ENCODE measurements at regions not wholly inside any gene's neighbourhood (a gene's known extent, or its start where the extent isn't known, plus 50 kb on each side); places are given as distances from the start of the nearest gene placed in this dataset.
"Not testable (repeated sequence)": the region's sequence is repeated elsewhere in the genome, so short reads cannot be mapped to it uniquely, and the experiment has no call there.

DNA sequence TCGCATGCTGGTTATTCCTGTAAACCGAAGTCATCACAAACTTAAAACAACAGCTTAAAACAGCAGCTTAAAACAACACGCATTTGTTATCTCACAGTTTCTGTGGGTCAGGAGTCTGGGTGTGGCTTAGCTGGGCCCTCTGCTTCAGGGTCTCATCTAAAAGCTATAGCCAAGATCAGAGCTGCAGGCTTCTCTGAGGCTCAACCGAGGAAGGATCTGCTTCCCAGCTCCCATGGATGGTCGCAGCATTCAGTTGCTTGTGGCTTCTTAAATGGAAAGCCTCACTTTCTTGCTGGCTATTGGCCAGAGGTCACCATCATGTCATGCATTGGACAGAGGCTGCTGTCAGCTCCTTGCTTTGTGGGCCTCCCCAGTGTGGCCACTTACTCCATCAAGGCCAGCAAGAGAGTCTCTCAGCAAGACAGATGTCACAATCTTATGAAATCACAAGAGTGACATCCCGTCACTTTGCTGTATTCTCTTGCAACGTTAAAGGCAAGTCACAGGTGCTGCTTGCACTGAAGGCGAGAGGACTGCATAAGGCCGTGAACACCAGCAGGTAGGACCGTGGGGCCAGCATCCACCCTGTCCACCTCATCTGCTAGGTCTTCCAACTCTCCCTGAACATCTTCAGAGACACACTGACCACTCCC, 117.9 kb upstream of the TNRC6C start:
- no peak for DNase-seq

DNA sequence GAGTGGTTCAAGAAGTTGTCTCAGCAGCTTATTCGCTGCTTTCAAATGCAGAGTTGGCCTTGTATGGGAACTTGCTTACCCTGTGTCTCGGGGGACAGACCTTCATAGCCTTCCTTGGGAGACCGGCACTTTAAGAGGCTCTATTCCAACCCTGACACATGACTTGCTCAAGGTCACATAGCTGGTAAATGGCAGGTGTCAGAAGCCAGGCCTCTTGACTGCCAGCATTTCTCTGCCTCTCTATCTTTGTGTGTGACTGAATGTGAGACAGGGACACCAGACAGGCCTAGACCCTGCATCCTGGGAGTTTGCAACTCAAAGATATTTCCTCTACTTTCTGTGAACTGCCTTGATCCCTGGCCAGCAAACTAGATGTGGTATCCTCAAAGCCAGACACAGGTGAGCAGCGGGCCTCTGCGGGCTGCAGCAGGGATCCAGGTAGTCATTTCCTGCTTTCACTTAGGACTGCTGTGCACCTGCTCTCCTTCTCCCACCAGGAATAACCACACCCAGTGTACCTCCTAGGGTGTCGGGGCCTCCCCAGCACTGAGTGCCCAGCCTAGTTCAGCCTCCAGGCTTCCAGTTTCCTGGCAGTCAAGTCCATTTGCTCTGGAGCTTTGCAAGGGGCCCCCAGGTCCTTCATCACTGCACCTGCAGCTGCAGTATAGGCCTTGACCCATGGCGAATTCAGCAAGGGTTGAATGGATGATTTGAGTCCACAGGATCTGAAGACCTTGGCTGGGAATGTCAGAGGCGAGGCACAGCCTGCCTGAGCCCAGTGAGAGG, 116.6 kb upstream of the TNRC6C start:
- no peak for DNase-seq

DNA sequence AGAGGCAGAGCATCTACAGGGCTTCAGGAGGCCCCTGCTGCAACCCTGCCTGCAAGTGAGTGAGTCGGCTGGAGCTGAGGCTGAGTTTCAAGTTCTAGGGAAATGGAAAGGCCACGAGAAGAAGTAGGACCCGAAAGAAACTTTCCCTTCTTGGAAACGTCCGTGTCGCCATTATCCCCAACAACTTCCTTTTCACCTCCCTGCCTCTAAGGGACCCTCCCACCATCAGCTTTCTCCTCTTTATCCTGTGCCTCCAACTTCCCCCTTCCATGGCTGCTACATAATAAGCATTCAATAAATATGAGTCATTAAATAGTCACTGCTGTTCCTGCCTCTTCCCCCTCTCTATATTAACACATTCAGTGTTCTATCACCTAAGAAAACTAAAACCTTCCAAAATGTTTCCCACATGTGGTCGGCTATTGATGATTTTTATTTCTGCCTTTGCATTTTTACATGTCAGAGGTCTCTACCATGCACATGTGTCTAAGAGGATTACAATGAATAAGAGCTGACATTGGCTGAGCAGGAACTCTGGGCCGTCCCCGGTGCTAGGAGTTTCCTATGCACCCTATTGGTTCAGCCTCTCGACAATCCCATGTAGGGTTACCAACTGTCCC, 115.9 kb upstream of the TNRC6C start:
- DNase-seq, result no peak

DNA sequence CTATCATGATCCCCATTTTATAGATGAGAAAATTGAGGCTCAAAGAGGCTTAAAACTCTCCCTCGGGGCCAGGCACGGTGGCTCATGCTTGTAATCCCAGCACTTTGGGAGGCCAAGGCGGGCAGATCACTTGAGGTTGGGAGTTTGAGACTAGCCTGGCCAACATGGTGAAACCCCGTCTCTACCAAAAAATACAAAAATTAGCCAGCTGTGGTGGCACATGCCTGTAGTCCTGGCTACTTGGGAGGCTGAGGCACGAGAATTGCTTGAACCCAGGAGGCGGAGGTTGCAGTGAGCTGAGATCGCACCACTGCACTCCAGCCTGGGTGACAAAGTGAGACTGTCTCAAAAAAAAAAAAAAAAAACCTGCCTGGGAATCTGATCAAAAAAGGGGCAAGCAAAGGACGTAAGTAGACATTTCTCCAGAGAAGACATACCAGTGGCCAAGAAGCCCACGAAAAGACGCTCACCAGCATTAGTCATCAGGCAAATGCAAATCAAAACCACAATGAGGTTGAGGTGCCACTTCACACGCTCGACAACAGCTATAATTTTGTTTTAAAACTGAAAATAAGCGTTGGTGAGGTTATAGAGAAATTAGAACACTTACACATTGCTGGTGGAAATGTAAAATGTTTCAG, 115.1 kb upstream of the TNRC6C start:
- DNase-seq, result not testable (repeated sequence)

DNA sequence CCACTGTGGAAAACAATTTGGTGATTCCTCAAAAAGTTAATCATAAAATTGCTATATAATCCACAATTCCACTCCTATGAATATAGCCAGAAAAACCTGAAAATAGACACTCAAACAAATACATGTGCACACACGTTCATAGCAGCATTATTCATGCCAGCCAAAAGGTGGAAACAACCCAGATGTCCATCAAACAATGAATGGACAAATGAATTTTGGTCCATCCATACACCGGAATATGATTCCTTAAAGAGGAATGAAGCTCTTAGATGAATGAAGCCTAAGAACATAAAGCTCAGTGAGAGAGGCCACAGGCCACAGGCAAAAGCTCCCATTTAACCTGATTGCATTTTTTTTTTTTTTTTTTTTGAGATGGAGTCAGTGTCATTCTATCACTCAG, 114.6 kb upstream of the TNRC6C start:
- no peak for DNase-seq

DNA sequence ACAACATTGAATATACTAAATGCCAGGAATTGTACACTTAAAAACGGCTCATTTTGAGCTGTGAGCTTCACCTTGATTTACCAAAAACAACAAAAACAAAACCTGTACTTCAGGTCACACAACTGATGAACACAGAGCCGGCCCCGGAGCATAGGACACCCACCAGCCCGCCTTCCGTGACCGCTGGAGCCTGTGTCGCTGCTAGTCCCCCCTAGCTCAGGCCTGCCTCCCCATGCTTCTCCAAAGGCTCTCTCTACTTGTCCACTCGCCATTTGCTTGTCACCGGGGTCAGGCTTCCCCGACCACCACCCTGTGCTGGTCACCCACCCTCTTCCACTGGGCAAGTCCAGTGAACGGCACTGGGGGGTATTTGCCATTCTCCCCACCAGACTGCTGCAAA, 113.8 kb upstream of the TNRC6C start:
- DNase-seq, result no peak

DNA sequence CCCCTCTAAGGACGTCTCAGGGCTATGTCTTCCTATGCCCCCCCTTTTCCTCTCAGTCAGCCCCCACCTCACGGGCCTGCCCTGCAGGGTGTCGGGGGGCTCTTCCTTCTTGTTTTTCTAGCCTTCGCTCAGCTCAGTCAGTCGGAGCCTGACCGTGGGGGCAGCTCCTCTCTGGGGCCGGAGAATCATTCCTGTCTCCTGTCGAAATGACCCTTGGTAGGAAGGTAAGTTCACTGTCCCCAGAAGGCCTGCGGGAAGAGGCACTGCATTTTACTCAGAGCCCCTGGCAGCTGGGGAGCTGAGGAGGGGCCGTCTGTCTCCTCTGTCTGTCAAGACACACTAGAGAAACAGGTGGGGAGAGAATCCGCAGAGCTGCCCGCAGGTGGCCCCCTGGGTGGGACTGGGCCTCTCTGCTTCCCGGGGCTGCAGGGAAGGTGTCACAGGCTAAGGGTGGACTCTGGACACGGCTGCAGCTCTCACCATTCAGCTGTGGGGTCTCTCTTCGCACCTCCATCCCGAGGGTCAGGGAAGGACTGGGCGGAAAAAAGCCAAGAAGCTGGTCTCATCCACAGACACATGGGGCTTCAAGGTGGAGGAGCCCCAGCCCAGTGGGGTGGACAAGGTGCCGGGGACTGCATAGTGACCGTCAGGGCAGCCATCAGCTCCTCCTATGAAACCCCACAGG, 112.8 kb upstream of the TNRC6C start:
- DNase-seq, result no peak

DNA sequence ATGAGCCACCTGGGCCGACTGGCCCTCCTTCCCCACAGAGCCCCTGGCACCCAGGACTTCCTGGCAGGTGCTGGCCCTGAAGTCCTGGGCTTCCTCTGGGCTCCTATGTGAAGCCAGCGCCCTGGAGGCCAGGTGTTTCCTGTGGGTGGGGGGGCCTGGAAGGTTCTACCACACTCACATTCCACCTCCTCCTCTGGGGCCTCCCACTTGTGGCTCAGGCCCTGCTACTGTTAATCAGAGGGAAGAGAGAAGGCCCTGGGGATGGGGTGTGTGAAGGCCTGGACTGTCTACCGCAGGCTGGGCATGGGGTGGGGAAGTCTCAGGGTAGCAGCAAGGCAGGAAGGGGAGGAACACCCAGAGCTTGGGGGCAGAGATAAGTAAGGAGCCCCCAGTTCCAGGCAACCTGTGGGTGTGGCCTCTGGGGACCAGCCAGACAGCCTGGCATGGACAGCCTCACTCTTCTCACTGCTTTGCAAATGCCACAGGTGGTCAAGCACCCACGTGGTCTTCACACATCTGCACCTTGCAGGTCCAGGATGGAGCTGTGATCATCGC, 111.9 kb upstream of the TNRC6C start:
- no peak for DNase-seq

DNA sequence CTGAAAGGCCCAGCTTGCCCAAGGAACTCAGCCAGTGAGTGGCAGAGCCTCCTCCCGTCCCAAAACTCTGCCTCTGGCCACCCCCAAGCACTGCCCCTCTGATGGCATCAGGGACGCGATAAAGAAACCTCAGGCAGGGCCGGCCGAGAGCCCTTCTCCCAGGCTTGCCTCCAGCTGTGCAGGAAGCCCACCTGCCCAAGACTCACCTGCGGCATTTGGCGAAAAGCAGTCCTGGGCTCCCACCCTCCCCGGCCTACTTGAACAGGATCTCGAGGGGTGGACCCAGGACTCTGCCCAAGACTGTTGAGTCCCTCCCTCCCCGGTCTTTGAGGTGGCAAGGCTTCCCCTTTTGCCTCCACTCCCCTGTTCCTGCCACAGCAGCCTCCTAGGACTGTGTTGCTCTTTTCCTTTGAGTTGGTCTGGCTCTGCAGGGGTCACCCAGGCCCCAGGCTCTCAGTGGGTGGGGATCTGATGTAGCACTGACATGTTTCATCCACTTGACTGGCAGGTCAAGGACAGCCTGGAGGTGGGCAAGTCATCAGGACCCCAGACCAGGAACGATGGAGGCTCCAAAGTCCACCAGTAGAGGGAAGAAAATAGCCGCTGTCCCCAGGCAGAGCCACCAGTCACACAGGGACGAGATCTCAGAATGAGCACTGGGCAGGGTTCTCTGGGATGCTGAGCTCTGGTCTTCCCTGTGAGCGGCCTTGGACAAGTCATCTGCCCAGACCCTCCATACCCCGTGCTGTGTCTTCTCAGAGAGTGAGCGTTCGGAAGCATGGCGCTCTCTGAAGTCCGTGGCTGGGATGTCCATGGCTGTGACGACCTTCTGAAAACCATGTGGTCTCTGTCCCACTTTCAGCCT, 111.0 kb upstream of the TNRC6C start:
- no peak for DNase-seq

DNA sequence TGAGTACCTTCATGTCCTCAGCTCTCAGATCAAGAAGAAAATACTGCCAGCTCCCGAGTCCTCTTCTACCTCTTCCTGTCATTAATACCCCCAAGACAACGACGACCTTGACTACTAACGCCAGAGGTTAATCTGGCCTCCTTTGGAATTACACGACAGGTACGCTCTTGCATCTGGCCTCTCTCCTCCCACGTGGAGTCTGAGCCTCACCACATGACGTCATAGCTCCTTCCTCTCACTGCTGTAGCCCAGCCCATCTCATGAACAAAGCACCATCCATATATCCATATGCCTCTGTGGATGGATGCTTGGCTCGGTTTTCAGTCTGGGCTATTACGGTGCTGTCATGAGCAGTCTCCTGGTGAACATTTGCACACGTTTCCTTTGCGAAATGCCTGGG, 110.2 kb upstream of the TNRC6C start:
- DNase-seq, result no peak

DNA sequence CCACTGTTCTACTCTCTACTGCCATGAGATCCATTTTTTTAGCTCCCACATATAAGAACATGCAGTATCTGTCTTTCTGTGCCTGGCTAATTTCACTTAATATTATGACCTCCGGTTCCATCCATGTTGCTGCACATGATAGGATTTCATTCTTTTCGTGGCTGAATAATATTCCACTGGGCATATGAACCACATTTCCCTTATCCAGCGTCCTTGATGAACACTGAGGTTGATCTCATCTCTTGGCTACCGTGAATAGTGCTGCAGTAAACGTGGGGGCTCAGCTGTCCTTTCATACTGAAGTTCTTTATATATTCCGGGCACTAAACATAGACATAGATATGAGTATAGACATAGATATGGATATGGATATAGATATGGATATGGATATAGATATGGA, 109.3 kb upstream of the TNRC6C start:
- DNase-seq, result no peak

DNA sequence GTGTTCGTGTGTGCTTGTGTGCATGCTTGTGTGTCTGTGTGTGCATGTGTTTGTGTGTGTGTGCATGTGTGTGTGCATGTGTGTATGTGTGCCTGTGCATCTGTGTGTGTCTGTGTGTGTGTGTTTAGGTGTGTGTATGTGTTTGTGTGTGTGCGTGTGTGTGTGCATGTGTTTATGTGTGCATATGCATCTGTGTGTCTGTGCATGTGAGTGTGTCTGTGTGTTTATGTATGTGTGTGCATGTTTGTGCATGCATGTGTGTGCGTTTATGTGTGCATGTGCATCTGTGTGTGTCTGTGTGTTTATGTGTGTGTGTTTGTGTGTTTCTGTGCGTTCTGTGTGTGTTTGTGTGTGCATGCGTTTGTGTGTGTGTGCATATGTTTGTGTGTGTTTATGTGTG, 106.6 kb upstream of the TNRC6C start:
- DNase-seq, result no peak

DNA sequence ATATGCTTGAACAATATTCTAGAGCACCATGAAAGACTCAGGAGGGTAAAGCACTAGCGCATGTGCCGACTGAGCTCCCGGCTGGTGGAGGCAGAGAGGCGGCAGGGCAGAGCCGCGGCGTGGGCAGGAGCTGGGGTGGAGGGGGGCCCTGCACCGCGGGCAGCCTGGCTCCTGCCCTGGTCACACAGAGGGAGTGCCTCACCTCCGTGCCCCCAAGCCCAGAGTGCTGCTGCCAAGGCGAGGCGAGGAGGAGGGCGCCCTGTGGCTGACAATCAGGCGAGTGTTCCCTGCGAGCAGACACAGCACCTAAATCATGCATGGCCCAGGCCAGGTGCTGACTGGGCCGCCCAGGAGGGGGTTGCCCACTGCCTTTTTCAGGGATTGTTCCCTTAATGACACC, 105.8 kb upstream of the TNRC6C start:
- DNase-seq, result no peak

DNA sequence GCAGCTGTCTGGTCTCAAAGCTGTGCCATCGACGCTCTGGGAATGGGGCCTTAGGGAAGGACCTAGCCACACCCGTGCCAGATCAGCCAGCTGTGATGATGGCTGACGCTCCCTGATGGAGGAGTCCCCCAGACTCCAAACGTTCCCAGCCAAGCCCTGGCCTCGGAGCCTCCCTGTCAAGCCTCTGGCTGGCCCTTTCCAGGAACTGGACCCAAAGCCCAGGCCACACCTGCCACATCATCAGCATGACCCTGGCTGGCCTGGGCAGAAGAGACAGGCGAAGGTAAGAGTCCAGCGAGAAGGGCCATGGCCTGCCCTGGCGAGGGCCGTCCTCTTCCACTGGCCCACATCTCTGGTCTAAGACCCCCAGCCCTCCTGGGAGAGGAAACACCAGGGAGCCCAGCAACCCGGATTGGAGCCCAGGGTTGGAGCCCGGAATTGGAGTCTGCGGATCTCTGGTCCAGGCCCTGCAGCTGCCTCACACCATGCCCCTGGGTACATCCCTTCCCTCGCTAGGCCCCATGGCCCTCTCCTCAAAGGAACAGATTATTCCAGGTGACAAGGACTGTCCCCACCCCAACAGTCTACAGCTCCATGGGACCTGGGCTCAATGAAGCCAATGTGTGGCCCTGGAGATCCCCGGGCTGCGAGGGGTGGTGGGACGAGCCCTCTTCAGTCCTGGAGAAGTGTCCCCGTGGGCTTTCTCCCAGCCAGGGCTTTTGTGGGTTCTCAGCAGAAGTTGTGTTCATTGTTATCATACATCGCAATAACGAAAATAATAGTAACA, 105.1 kb upstream of the TNRC6C start:
- DNase-seq, result no peak

DNA sequence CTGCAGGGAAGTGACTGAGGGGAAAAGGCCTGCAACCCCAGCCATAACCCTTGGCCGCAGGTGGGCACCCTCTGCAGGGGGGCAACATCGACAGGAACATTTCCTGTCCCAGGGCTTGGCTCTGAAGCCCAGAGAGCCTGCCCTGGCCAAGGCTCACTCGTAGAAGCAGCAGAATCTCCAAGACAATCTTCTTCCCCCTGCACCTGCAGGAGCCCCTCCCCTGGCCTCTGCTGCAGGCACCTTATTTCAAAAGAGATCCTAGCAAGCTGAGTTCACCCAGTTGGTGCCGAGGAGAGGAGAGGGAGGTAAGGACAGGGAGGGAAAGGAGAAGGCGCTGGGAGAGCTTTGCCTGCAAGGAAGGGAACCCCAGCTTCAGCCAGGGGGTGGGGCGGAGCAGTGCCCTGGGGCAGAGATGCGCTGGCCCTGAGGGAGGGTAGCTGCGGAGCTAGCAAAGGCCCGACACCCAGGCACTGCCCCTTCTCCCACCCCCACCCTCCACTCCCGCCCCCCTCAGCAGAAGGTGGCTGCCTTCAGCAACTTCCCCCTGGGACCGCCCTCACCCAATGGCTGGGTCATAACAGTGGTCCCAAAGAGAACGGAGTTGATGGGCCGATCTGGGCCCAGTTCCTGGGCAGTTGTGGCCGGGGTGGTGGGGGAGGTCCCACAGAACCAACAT, 104.3 kb upstream of the TNRC6C start:
- DNase-seq, result no peak

DNA sequence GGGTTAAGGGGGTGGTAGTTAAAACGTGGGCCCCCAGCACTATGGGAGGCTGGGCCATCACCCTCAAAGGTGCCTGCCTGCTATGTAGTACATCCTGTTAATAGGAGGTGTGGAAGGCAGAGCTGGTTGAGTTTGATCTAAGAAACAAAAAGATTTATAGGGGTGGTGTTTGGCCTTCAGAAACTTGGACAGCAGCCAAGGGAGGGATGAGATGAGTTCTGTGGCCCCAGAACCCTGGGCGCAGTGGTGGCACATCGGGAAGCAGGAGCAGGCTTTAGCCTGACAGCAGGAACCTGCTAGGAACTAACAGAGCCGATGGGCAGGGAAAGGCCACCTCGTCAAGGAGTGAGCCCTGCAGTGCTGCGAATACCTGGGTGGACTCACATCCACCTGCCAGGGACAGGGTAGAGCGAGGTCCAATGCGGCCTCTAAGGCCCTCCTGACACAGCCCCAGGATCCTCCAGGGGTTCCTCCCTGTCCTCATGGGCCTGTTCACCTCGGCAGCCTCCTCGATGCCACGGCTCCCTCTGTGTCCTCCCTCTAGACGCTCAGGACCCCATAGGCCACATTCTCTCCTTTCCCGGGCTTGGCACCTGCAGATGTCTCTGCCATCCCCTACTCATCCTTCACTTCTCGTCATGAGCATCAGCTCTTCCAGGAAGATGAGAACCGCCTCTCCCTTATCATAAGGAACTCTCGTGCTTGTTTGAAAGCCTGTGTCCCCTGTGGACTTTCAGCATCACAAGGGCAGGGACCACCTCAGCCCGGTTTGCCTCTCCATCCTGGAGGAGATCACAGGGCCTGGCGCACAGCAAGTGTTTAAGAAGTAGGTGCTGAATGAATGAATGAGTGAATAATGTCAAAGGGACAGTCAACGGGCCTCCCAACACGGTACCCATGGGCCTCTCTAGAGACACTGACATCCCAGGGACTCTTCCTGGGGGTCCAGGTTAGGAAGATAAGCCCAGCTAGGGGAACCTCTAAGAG, 103.5 kb upstream of the TNRC6C start:
- no peak for DNase-seq

DNA sequence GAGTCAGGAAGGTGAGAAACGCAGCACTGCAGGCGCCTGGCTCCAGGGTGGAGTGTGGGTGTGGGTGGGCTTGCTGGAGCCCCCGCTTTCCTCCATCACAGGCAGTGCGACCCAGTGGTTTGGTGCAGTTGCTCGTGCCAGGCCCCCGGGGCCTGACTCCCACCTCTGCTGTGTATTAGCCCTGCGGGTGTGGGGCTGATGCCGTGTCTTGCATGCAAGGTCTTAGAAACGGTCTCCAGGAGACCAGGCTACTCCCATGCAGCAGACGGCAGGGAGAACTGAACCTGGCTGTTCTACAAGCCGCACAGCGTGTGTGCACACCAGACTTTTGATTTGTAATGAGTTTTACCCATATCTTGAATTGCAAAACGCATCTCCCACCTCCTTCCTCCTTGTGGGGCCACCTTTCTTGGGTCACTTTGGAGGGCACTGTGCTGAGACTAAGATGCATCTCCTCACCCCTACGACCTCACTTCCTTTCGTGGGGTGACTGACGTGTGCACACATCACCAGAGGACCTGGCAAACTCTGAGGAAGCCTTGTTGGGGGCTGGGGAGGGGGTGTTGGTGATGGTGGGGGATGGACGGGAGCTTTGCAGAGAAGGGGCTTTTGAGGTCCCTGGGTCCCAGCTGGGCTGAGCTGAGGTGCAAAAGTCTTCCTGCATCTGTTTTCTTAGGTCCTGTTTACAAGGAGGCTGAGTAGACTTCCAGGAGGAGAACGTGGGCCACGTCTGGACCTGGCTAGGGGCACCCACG, 101.8 kb upstream of the TNRC6C start:
- no peak for DNase-seq

DNA sequence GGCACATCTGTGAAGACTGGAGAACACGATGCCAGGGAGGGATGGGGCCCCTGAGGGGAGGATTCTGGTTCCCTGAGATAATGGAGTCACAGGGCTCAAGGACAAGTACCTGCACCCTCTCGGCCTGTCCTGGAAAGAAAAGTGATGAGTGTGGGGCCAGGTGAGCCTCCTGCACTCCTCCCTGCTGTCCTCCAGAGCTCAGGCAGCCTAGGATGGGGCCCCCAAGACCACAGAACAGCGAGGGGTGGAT, 101.3 kb upstream of the TNRC6C start:
- no peak for DNase-seq

Data from skin of body (tissue), 1 donor.